ENCODE measurements at regions not wholly inside any gene's neighbourhood (a gene's known extent, or its start where the extent isn't known, plus 50 kb on each side); places are given as distances from the start of the nearest gene placed in this dataset.

GRCh38 chr14:73795974-73796373 is 55.7 kb upstream of the PTGR2 start:
- TF ChIP-seq CTCF (tag by site-specific recombination; IDR thresholded peaks at IDR 0.05) (no peak), ZNF488 (tag by site-specific recombination; IDR thresholded peaks at IDR 0.05) (no peak), ZNF18 (tag by site-specific recombination; IDR thresholded peaks at IDR 0.05) (no peak), ZNF747 (tag by site-specific recombination; IDR thresholded peaks at IDR 0.05) (no peak), ZNF510 (tag by site-specific recombination; IDR thresholded peaks at IDR 0.05; ENCODE audit: insufficient replicate concordance) (no peak), ZNF501 (tag by site-specific recombination; IDR thresholded peaks at IDR 0.05) (no peak), ZNF362 (tag by site-specific recombination; IDR thresholded peaks at IDR 0.05) (no peak), PATZ1 (tag by site-specific recombination; IDR thresholded peaks at IDR 0.05) (no peak), ZBTB21 (tag by site-specific recombination; IDR thresholded peaks at IDR 0.05) (no peak), ZNF112 (tag by site-specific recombination; IDR thresholded peaks at IDR 0.05) (no peak), ZNF157 (tag by site-specific recombination; IDR thresholded peaks at IDR 0.05) (no peak), ZNF174 (tag by site-specific recombination; IDR thresholded peaks at IDR 0.05) (no peak), SCRT2 (tag by site-specific recombination; IDR thresholded peaks at IDR 0.05) (peak; percentile 25; the same call in 1 of the 2 replicates)
